ENCODE measurements at regions not wholly inside any gene's neighbourhood (a gene's known extent, or its start where the extent isn't known, plus 50 kb on each side); places are given as distances from the start of the nearest gene placed in this dataset.

GRCh38 chr16:35180970-35181369 is 1721.6 kb downstream of the TP53TG3F start:
- Histone ChIP-seq H3K4ac (ENCODE audit: low read depth, low read length) (no peak overlapping the region), H3K4me2 (ENCODE audit: insufficient read depth, insufficient read length, low read length) (no peak overlapping the region), H3K23me2 (ENCODE audit: insufficient read length, low read depth, low read length, poor library complexity, severe bottlenecking) (no peaks in the 10 kb centered on the region), H3K9me3 (ENCODE audit: control insufficient read depth, low read depth, low read length) (peaks cover 90% of the 10 kb centered on the region), H3K27ac (ENCODE audit: insufficient read length, low read depth, low read length) (no peak overlapping the region), H3K23ac (ENCODE audit: insufficient read length, low read depth, low read length) (no peak overlapping the region), H2AFZ (ENCODE audit: low read length) (no peak overlapping the region), H2BK20ac (ENCODE audit: low read depth, low read length, poor library complexity, severe bottlenecking) (no peak overlapping the region), H3K79me1 (ENCODE audit: insufficient read depth, low read depth, low read length, poor library complexity, severe bottlenecking) (no peaks in the 10 kb centered on the region), H2BK120ac (ENCODE audit: low read depth, low read length, poor library complexity, severe bottlenecking) (no peak overlapping the region), H3T11ph (ENCODE audit: low read length) (no peak overlapping the region), H2BK15ac (ENCODE audit: low read depth, low read length) (no peak overlapping the region), H2BK5ac (ENCODE audit: insufficient read length, low read length) (no peak overlapping the region), H3K4me1 (ENCODE audit: insufficient read depth, low read length) (no peaks in the 10 kb centered on the region), H3K79me2 (ENCODE audit: insufficient read depth, low read length) (no peaks in the 10 kb centered on the region), H3K18ac (ENCODE audit: insufficient read length, low read depth, low read length) (no peak overlapping the region), H2BK12ac (ENCODE audit: insufficient read length, low read depth, low read length) (no peak overlapping the region), H3K9ac (ENCODE audit: extremely low read depth, insufficient read length, low read length) (no peak overlapping the region), H3K56ac (ENCODE audit: insufficient read length, low read depth, low read length) (no peak overlapping the region), H4K91ac (ENCODE audit: insufficient read length, low read depth, low read length) (no peak overlapping the region), H4K20me1 (ENCODE audit: control insufficient read depth, insufficient read depth, insufficient read length) (no peaks in the 10 kb centered on the region), H3K27me3 (ENCODE audit: insufficient read depth, low read length) (no peaks in the 10 kb centered on the region; the same call in 1 of the 2 replicates), H4K8ac (replicated peaks; ENCODE audit: insufficient read length, low read depth, low read length) (no peak overlapping the region), H2AK5ac (ENCODE audit: insufficient read length, low read length) (no peak overlapping the region), H3K14ac (ENCODE audit: insufficient read depth, low read length) (no peak overlapping the region), H4K5ac (ENCODE audit: insufficient read length, low read depth, low read length) (no peak overlapping the region)
- H3K36me3 Mint-ChIP-seq (ENCODE audit: insufficient read depth in 1 of 3, low read depth in 3 of 3), result peaks cover 6 to 34% (median 18%) of the 10 kb centered on the region in 3 experiments
- no peak overlapping the region for H3K27ac Mint-ChIP-seq
- peaks cover 2% of the 10 kb centered on the region for H3K27me3 Mint-ChIP-seq (ENCODE audit: low read depth)
- peaks cover 89% of the 10 kb centered on the region in 2 experiments for H3K9me3 Mint-ChIP-seq
- H3K4me1 Mint-ChIP-seq, result no peaks in the 10 kb centered on the region
- H3K4me3 Mint-ChIP-seq, result no peak overlapping the region
- DNase-seq, result no peak
- no peak for TF ChIP-seq CTCF (conservative IDR thresholded peaks at IDR 0.05)
- WGBS (ENCODE audit: extremely low coverage, insufficient read length, low lambda C conversion rate), result no CpG with 5 or more reads among the region's 2 CpGs

Measured in H9 (cell line).